ENCODE measurements at regions not wholly inside any gene's neighbourhood (a gene's known extent, or its start where the extent isn't known, plus 50 kb on each side); places are given as distances from the start of the nearest gene placed in this dataset.
A peak's percentile ranks its signal among the peaks of the same experiment; 100 is the strongest.

DNA sequence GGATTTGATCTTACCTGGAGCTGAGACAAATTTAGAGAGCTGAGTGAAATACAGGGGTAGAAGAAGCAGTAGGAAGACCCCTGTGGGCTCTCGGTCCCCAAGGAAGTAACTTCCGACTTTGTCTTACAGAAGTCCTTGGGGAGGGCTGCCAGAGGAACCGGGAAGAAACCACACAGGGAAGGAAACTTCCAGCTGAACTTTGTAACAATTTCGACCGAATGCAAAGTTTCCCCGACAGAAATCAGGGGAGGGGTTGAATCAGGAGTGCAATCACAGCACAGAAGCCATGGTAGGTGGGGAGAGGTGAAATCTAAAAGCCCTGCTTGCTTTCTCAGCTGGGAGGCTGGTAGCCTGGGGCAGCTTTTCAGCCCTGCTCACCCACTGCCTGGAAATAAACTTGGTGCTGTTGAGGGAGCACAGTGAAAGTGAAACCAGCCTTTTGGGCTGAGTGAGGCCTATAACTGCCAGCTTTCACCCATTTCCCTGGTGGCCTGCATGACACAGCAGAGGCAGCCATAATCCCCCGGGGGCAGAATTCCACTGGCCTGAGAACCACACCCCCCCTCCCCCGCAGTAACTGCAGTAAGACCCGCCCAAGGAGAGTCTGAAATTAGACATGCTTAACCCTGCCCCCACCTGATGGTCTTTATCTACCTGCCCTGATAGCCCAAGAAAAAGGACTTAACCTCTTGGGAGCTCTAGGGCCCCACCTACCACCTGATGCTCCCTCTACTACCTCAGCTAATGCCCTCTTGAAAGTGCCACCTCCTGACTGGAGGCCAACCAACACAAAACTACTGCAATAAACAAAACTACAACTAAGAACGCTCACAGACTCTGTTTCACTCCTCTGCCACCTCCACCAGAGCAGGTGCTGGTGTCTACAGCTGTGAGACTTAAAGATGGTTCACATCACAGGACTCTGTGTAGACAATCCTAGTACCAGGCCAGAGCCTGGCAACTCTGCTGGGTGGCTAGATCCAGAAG lies 248.2 kb downstream of the PARM1 start:
- intact Hi-C loops (cut with DNase I): no loop called here
- TF ChIP-seq CTCF (IDR thresholded peaks at IDR 0.05): no peak
- TF ChIP-seq POLR2A (IDR thresholded peaks at IDR 0.05): no peak
- H3K4me3 ChIP-seq: no peak overlapping the region

GRCh38 chr4:75180217-75180616 lies 247.3 kb downstream of the PARM1 start:
- Histone ChIP-seq H3K9me3 (replicated peaks in 1 of 3) (no peaks in the 10 kb centered on the region), H3K36me3 (replicated peaks in 1 of 2) (no peaks in the 10 kb centered on the region), H3K27ac (no peak overlapping the region), H3K4me1 (replicated peaks in 1 of 2) (no peaks in the 10 kb centered on the region), H3K27me3 (no peaks in the 10 kb centered on the region), H3K4me3 (no peak overlapping the region)
- no peak for DNase-seq
- TF ChIP-seq CTCF (IDR thresholded peaks at IDR 0.05) (no peak), POLR2A (IDR thresholded peaks at IDR 0.05) (no peak)
- intact Hi-C loops (cut with DNase I): no loop called here

More for the DNA sequence above, 248.2 kb downstream of the PARM1 start:
- Histone ChIP-seq H3K9me3 (replicated peaks in 1 of 3) (no peaks in the 10 kb centered on the region), H3K36me3 (replicated peaks in 1 of 2) (no peaks in the 10 kb centered on the region), H3K27ac (no peak overlapping the region), H3K27me3 (no peaks in the 10 kb centered on the region), H3K4me1 (replicated peaks in 1 of 2) (no peaks in the 10 kb centered on the region)
- DNase-seq: peak in 1 of 7 donors; percentile 2
- WGBS, 4 donors: 74 to 78% (median 76%) methylated on average over 7 to 10 of the region's 10 CpGs

GRCh38 chr4:75179510-75179909 lies 246.6 kb downstream of the PARM1 start:
- TF ChIP-seq POLR2A (IDR thresholded peaks at IDR 0.05): no peak
- TF ChIP-seq CTCF (IDR thresholded peaks at IDR 0.05): no peak
- Histone ChIP-seq H3K27ac (no peak overlapping the region), H3K4me1 (replicated peaks in 1 of 2) (no peaks in the 10 kb centered on the region), H3K9me3 (replicated peaks in 1 of 3) (no peaks in the 10 kb centered on the region), H3K36me3 (replicated peaks in 1 of 2) (no peaks in the 10 kb centered on the region), H3K4me3 (no peak overlapping the region), H3K27me3 (no peaks in the 10 kb centered on the region)
- intact Hi-C loops (cut with DNase I): no loop called here
- DNase-seq: no peak

- intact Hi-C loops (cut with DNase I): no loop called here
- TF ChIP-seq POLR2A (IDR thresholded peaks at IDR 0.05): no peak
- no peak for TF ChIP-seq CTCF (IDR thresholded peaks at IDR 0.05)
- H3K27me3 ChIP-seq: no peaks in the 10 kb centered on the region
- H3K4me1 ChIP-seq (replicated peaks in 1 of 2): no peaks in the 10 kb centered on the region
- DNase-seq: no peak
- H3K9me3 ChIP-seq (replicated peaks in 1 of 3): no peaks in the 10 kb centered on the region
- no peak overlapping the region for H3K27ac ChIP-seq
- no peak overlapping the region for H3K4me3 ChIP-seq
- H3K36me3 ChIP-seq (replicated peaks in 1 of 2): no peaks in the 10 kb centered on the region
These were observed 239.6 kb downstream of the PARM1 start for GRCh38 chr4:75172551-75172950.

Measured in adrenal gland (tissue), 9 donors.